ENCODE measurements at regions not wholly inside any gene's neighbourhood (a gene's known extent, or its start where the extent isn't known, plus 50 kb on each side); places are given as distances from the start of the nearest gene placed in this dataset.

DNA sequence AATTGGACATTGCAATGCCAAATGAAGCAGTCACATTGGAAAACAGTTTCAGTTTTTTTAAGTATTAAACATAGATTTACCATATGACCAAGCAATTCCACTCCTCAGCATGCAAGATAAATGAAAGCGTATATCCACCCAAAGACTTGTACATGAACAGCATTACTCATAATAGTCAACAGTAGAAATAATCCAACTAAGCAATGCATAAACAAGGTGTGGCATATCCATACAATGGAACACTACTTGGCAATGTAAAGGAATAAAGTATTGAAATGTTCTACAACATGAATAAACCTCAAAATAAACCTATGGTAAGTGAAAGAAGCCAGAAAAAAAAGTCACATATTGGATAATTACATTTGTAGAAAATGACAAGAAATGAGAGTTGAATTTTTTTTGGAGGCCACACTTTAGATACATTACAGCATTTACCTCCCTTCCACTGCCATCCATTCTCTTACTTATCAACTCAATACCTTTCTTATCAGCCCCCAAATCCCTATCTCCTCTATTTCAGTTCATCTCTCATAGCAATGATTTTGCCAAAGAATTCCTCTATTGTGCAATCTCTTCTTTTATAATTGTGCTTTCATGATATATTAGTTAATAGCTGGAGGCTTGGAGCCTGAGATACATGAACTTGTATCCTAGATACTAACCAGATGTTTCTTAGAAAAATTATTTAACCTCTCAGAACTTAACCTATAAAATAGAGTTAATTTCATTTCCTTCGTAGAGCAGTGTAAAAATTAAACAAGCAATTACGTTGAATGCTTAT lies 414.2 kb upstream of the C1orf87 start:
- CTCF ChIA-PET (ENCODE audit: partially characterized antibody), result no interaction called here

More for the DNA sequence above, 414.2 kb upstream of the C1orf87 start:
- no peaks in the 10 kb centered on the region for H3K27me3 ChIP-seq (replicated peaks in 1 of 4; ENCODE audit: control insufficient read depth in 3 of 4, extremely low read depth in 1 of 4, insufficient read depth in 3 of 4, low read length in 3 of 4)
- H3K4me3 ChIP-seq (ENCODE audit: extremely low read depth in 1 of 4, insufficient read depth in 2 of 4, low read depth in 3 of 4, low read length in 4 of 4), result no peak overlapping the region
- H3K56ac ChIP-seq (replicated peaks; ENCODE audit: insufficient read length, low read depth, low read length), result no peak overlapping the region
- H3K27ac ChIP-seq (ENCODE audit: low read depth, low read length), result no peak overlapping the region
- no peak overlapping the region for H4K8ac ChIP-seq (ENCODE audit: extremely low read depth, insufficient read depth, low read length)
- FAIRE-seq (no peak), DNase-seq (ENCODE audit: low read depth in 1 of 2, low spot score in 2 of 2) (no peak)
- WGBS, 2 experiments (ENCODE audit: extremely low coverage in 1 of 2, insufficient coverage in 1 of 2, insufficient read length in 1 of 2, insufficient replicate concordance in 2 of 2, low coverage in 1 of 2, low lambda C conversion rate in 2 of 2, missing lambda C conversion rate in 1 of 2), result 97% methylated on average over 3 of the region's 3 CpGs; no CpG with 5 or more reads in 1 of the 2 experiments
- no peak overlapping the region for H3K4ac ChIP-seq (replicated peaks; ENCODE audit: insufficient read length, low read depth, low read length)
- no peak overlapping the region for H2BK20ac ChIP-seq (ENCODE audit: low read length)
- no peak overlapping the region for H2BK5ac ChIP-seq (ENCODE audit: low read depth, low read length)
- no peak overlapping the region for H2BK120ac ChIP-seq (replicated peaks; ENCODE audit: low read depth, low read length)
- H4K91ac ChIP-seq (replicated peaks; ENCODE audit: insufficient read length, low read length), result no peak overlapping the region
- H3K18ac ChIP-seq (ENCODE audit: extremely low read depth, low read length), result no peak overlapping the region
- H3K79me1 ChIP-seq (ENCODE audit: low read depth, low read length), result no peaks in the 10 kb centered on the region
- no peaks in the 10 kb centered on the region for H3K4me1 ChIP-seq (replicated peaks in 1 of 4; ENCODE audit: control insufficient read depth in 3 of 4, insufficient read depth in 4 of 4, low read length in 3 of 4)
- H2AFZ ChIP-seq (ENCODE audit: low read length), result no peak overlapping the region
- H3K36me3 ChIP-seq (ENCODE audit: control insufficient read depth in 2 of 4, insufficient read depth in 4 of 4, low read length in 3 of 4), result no peaks in the 10 kb centered on the region
- H3K9ac ChIP-seq (replicated peaks in 1 of 4; ENCODE audit: extremely low read depth in 1 of 4, low read depth in 3 of 4, low read length in 3 of 4), result no peak overlapping the region
- H2AK5ac ChIP-seq (ENCODE audit: low read depth, low read length), result no peak overlapping the region
- H3K14ac ChIP-seq (ENCODE audit: insufficient read length), result no peak overlapping the region
- POLR2A ChIA-PET (ENCODE audit: partially characterized antibody), result no interaction called here
- H3K9me3 ChIP-seq (ENCODE audit: insufficient read depth in 2 of 2, low read depth in 1 of 2, low read length in 1 of 2), result no peaks in the 10 kb centered on the region
- no peaks in the 10 kb centered on the region for H4K20me1 ChIP-seq (replicated peaks in 1 of 2; ENCODE audit: control insufficient read depth in 1 of 2, insufficient read depth in 2 of 2, low read length in 2 of 2)
- no peak overlapping the region for H2BK12ac ChIP-seq (ENCODE audit: low read depth, low read length)
- no peak overlapping the region for H3K4me2 ChIP-seq (ENCODE audit: insufficient read depth in 1 of 2, low read depth in 2 of 2, low read length in 2 of 2)
- H3K79me2 ChIP-seq (ENCODE audit: control insufficient read depth in 1 of 2, insufficient read depth in 2 of 2, low read length in 2 of 2), result no peaks in the 10 kb centered on the region
- no peak overlapping the region for H3K23ac ChIP-seq (ENCODE audit: insufficient read length)
- H4K5ac ChIP-seq (ENCODE audit: insufficient read length, low read depth, low read length), result no peak overlapping the region
- TF ChIP-seq TEAD4 (IDR thresholded peaks at IDR 0.05; ENCODE audit: low read depth, low read length) (no peak), RXRA (IDR thresholded peaks at IDR 0.05; ENCODE audit: insufficient read depth, low read depth, low read length) (no peak), POLR2AphosphoS5 (IDR thresholded peaks at IDR 0.05; ENCODE audit: low read depth, low read length) (no peak)
- TF ChIP-seq, protein P1, sequence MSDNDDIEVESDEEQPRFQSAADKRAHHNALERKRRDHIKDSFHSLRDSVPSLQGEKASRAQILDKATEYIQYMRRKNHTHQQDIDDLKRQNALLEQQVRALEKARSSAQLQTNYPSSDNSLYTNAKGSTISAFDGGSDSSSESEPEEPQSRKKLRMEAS (IDR thresholded peaks at IDR 0.05), result no peak
- no peak overlapping the region for H2BK15ac ChIP-seq (ENCODE audit: low read length)
- H3K23me2 ChIP-seq (ENCODE audit: low read depth, low read length), result no peaks in the 10 kb centered on the region
